HG02885 (cell line): ENCODE measurements at regions not wholly inside any gene's neighbourhood (a gene's known extent, or its start where the extent isn't known, plus 50 kb on each side); places are given as distances from the start of the nearest gene placed in this dataset.
A peak's percentile ranks its signal among the peaks of the same experiment; 100 is the strongest.

Experiments used
- ATAC-seq: cut with Tn5 transposase; IDR thresholded peaks from one replicate; pipeline ENCODE4 v1.9.1; 2021; ENCODE audit warnings: mild to moderate bottlenecking; ENCODE audit not compliant: unreplicated experiment, poor library complexity

GRCh38 chr18:43559507-43559906, 282.2 kb upstream of the SYT4 start:
- no peak for ATAC-seq

- ATAC-seq: peak; percentile 73
Measured at GRCh38 chr18:43563780-43564179, 286.5 kb upstream of the SYT4 start.

GRCh38 chr18:43570593-43570992, 293.3 kb upstream of the SYT4 start:
- no peak for ATAC-seq

GRCh38 chr18:43571078-43571689, 293.9 kb upstream of the SYT4 start:
- peak; percentile 43 for ATAC-seq

GRCh38 chr18:43572163-43572562, 294.9 kb upstream of the SYT4 start:
- peak; percentile 88 for ATAC-seq

GRCh38 chr18:43574974-43575373, 297.7 kb upstream of the SYT4 start:
- ATAC-seq: no peak

GRCh38 chr18:43578211-43578610, 300.9 kb upstream of the SYT4 start:
- no peak for ATAC-seq

- no peak for ATAC-seq
Measured at GRCh38 chr18:43578706-43579105, 301.4 kb upstream of the SYT4 start.

- ATAC-seq: no peak
Measured at GRCh38 chr18:43581936-43582519, 304.7 kb upstream of the SYT4 start.

GRCh38 chr18:43587538-43588153, 310.4 kb upstream of the SYT4 start:
- ATAC-seq: peak; percentile 85

- ATAC-seq: no peak
Measured at GRCh38 chr18:43588838-43589237, 311.5 kb upstream of the SYT4 start.

- ATAC-seq: no peak
Measured at GRCh38 chr18:43589611-43590151, 312.4 kb upstream of the SYT4 start.

GRCh38 chr18:43590182-43590903, 313.1 kb upstream of the SYT4 start:
- no peak for ATAC-seq

- no peak for ATAC-seq
Measured at GRCh38 chr18:43592269-43592668, 315.0 kb upstream of the SYT4 start.

- ATAC-seq: peak; percentile 88
Measured at GRCh38 chr18:43596105-43596712, 318.9 kb upstream of the SYT4 start.

- ATAC-seq: no peak
Measured at GRCh38 chr18:43601432-43601831, 324.1 kb upstream of the SYT4 start.

GRCh38 chr18:43605224-43605623, 327.9 kb upstream of the SYT4 start:
- ATAC-seq: no peak

- ATAC-seq: no peak
Measured at GRCh38 chr18:43606795-43607194, 329.5 kb upstream of the SYT4 start.

- peak; percentile 85 for ATAC-seq
Measured at GRCh38 chr18:43620936-43621335, 343.6 kb upstream of the SYT4 start.

- ATAC-seq: no peak
Measured at GRCh38 chr18:43622024-43622423, 344.7 kb upstream of the SYT4 start.

- ATAC-seq: no peak
Measured at GRCh38 chr18:43625582-43625981, 348.3 kb upstream of the SYT4 start.
